Bronchial epithelial cell (primary cell): ENCODE measurements at regions not wholly inside any gene's neighbourhood (a gene's known extent, or its start where the extent isn't known, plus 50 kb on each side); places are given as distances from the start of the nearest gene placed in this dataset.
"Not testable (repeated sequence)": the region's sequence is repeated elsewhere in the genome, so short reads cannot be mapped to it uniquely, and the experiment has no call there.

ENCODE experiments used
- DNase-seq: peaks from one replicate; pipeline ENCODE4 v3.0.0-alpha.2; 2010; ENCODE audit warnings: low read depth
- FAIRE-seq: peaks from 2 replicates; lab custom pipeline; 2011; peaks lifted over from hg19 to GRCh38; lab: Jason Lieb, UNC
- H3K27me3 ChIP-seq: 2 replicates; pipeline ENCODE4 v1.5.1; 2011; ENCODE audit warnings: low read length; ENCODE audit not compliant: control insufficient read depth, insufficient read depth
- H3K36me3 ChIP-seq: 2 replicates; pipeline ENCODE4 v1.5.1; 2011; ENCODE audit warnings: low read length; ENCODE audit not compliant: control insufficient read depth, insufficient read depth
- H3K4me3 ChIP-seq: 2 replicates; pipeline ENCODE4 v1.5.1; 2011; ENCODE audit warnings: mild to moderate bottlenecking, low read depth, low read length, control low read depth
- TF ChIP-seq, protein P1 (sequence below): IDR thresholded peaks from 2 replicates; pipeline ENCODE4 v1.5.1; 2011; ENCODE audit warnings: mild to moderate bottlenecking, moderate library complexity, low read length, control low read depth, inconsistent platforms; ENCODE audit not compliant: insufficient read depth, severe bottlenecking

- TF ChIP-seq, protein P1, sequence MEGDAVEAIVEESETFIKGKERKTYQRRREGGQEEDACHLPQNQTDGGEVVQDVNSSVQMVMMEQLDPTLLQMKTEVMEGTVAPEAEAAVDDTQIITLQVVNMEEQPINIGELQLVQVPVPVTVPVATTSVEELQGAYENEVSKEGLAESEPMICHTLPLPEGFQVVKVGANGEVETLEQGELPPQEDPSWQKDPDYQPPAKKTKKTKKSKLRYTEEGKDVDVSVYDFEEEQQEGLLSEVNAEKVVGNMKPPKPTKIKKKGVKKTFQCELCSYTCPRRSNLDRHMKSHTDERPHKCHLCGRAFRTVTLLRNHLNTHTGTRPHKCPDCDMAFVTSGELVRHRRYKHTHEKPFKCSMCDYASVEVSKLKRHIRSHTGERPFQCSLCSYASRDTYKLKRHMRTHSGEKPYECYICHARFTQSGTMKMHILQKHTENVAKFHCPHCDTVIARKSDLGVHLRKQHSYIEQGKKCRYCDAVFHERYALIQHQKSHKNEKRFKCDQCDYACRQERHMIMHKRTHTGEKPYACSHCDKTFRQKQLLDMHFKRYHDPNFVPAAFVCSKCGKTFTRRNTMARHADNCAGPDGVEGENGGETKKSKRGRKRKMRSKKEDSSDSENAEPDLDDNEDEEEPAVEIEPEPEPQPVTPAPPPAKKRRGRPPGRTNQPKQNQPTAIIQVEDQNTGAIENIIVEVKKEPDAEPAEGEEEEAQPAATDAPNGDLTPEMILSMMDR: no peak
- DNase-seq (no peak), FAIRE-seq (no peak)
- Histone ChIP-seq H3K36me3 (no peaks in the 10 kb centered on the region), H3K27me3 (no peaks in the 10 kb centered on the region), H3K4me3 (no peak overlapping the region)
Observed at GRCh38 chr6:112603726-112604125, 256.6 kb downstream of the RFPL4B start.

DNA sequence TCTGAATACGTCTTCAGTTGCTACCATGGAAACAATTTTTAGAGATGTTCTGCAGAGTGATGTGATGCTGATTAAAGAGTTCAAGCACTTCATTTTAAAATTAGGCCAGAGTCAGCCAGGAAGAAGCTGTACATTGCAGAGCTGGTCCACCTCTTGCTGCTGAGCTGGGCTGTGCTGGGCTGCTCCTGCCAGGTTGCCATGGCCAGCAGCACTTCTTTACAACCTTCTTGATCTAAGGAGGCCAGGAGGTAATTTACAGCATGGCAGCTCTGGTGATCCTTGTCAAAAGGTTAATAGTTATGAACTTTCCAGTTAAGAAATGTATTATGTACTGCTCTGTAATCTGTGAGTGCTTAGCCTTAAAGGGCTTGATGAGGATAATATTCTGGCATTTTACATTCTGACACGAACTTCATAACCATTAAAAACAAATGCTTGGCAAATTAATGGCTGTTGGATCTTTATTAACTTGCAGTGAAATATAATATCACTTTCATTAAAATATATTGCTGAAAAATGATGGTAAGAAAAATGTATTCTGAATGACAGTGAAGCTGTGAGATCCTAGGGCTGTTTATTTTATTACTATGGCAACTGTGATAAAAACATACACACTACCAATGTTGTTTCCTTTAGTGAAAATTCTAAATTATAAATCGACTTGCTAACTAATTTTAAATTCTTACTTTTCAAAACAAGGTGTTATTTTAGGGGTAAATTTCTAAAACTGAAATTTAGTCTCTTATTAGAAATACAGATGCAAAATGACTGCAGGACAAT lies 259.7 kb downstream of the RFPL4B start:
- no peak for FAIRE-seq
- Histone ChIP-seq H3K36me3 (no peaks in the 10 kb centered on the region), H3K27me3 (no peaks in the 10 kb centered on the region), H3K4me3 (no peak overlapping the region)
- no peak for DNase-seq
- TF ChIP-seq, protein P1: no peak

- not testable (repeated sequence) for H3K27me3 ChIP-seq, H3K36me3 ChIP-seq, H3K4me3 ChIP-seq, FAIRE-seq, DNase-seq
Observed at GRCh38 chr6:112608925-112609324, 261.8 kb downstream of the RFPL4B start.

GRCh38 chr6:112613410-112613809 lies 266.3 kb downstream of the RFPL4B start:
- TF ChIP-seq, protein P1: no peak
- Histone ChIP-seq H3K4me3 (no peak overlapping the region), H3K27me3 (no peaks in the 10 kb centered on the region), H3K36me3 (no peaks in the 10 kb centered on the region)
- DNase-seq (no peak), FAIRE-seq (no peak)

DNA sequence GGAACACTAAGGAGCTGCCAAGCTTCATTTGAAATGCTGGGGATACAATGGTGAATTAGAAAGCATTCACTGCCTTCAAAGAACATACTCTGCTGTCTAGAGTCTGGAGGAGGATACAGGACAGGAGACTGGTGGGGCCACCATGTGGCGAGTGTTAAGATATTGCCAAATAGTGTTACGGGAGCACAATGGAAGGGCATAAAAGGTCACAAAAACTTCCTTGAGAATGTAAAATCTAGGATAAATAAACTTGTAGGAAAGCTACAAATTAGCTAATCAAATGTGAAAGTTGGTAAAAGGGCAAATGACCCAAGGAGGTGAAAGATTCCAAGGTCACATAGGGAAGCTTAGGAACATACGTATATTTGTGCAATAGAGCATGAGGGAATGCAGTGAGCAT lies 271.7 kb downstream of the RFPL4B start:
- FAIRE-seq (no peak), DNase-seq (no peak)
- Histone ChIP-seq H3K27me3 (no peaks in the 10 kb centered on the region), H3K4me3 (no peak overlapping the region), H3K36me3 (no peaks in the 10 kb centered on the region)
- TF ChIP-seq, protein P1: no peak

DNA sequence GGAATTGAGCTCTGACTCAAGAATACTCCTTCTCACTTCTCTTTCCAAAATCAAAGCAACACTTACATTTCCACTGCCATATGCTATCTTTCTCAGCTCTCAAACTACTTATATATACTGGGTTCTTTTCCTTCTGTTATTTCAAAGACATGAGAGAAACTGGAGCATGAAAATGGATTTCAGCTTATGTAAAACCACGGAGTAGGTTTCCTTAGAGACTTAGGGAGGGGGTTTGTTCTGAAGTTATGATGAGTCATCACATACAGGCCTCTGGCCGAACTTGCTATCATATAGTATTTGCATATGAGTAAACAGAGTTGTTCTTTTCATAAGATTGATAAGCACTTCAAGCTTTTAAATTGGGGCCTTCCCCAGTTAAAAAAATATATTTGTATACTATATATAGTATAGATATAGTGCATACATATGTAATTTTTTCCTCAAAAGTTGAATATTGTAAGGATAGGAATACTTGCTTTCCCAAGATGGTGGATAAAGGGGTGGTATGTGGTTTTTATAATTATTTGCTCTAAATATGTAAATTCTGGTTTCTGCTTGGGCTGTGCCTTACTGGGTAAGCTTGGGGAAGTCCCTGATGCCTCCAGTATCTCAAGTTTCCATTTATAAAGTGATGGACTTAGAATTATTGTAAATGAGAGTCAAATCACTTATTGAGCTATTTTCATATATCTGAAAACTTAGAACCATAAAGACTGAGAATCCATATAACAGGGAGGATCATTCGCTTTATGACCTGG lies 273.9 kb downstream of the RFPL4B start:
- no peaks in the 10 kb centered on the region for H3K36me3 ChIP-seq
- no peaks in the 10 kb centered on the region for H3K27me3 ChIP-seq
- TF ChIP-seq, protein P1: no peak
- no peak overlapping the region for H3K4me3 ChIP-seq
- DNase-seq (peak; percentile 79), FAIRE-seq (no peak)
